Prostate gland (tissue), 2 donors: ENCODE measurements at regions not wholly inside any gene's neighbourhood (a gene's known extent, or its start where the extent isn't known, plus 50 kb on each side); places are given as distances from the start of the nearest gene placed in this dataset.

Source experiments
- DNase-seq: peaks from one replicate; pipeline ENCODE4 v3.0.0-alpha.2; 2019; ENCODE audit warnings: low spot score
- H3K27ac ChIP-seq, 2 donors: fragments of 200-600 bp; sonication (generic); 2 replicates each; pipeline ENCODE4 v1.5.1; 2017 to 2019
- H3K27me3 ChIP-seq: fragments of 200-600 bp; sonication (generic); replicated peaks from 2 replicates; pipeline ENCODE4 v1.5.1; 2019; ENCODE audit not compliant: insufficient read depth
- H3K36me3 ChIP-seq, 2 donors: fragments of 200-600 bp; sonication (generic); 1 replicate in 1 of 2; 2 replicates in 1 of 2; pipeline versions ENCODE4 v1.5.1 to v1.8.1; 2017 to 2019
- H3K4me1 ChIP-seq: fragments of 200-600 bp; sonication (generic); replicated peaks from 2 replicates; pipeline ENCODE4 v1.5.1; 2019
- H3K4me3 ChIP-seq, 2 donors: fragments of 200-600 bp; sonication (generic); 2 replicates each; pipeline ENCODE4 v1.5.1; 2017 to 2019
- H3K9me3 ChIP-seq: fragments of 200-600 bp; sonication (generic); 2 replicates; pipeline ENCODE4 v1.5.1; 2017
- POLR2A ChIP-seq: fragments of 450-650 bp; IDR thresholded peaks from one replicate; pipeline ENCODE4 v1.6.1; 2016; ENCODE audit warnings: antibody characterized with exemption, mild to moderate bottlenecking
- POLR2AphosphoS5 ChIP-seq: sonication (generic); formaldehyde crosslinking; IDR thresholded peaks from one replicate; pipeline ENCODE4 v1.6.1; 2017; ENCODE audit warnings: antibody characterized with exemption
- WGBS: methylation state at CpG from one replicate; pipeline ENCODE4 v1.1.5; 2018; 5-methylcytosine and 5-hydroxymethylcytosine counted together
- intact Hi-C: fragments of 100-400 bp; cut with DNase I; formaldehyde crosslinking; loops from one replicate; pipeline ENCODE4 v1.14.2; 2022
- TF ChIP-seq, protein P1 (sequence below), 4 experiments: fragments of 200-600 bp in 2 of 4; fragments of 450-650 bp in 2 of 4; sonication (generic) in 2 of 4; IDR thresholded peaks; 1 replicate in 3 of 4; 2 replicates in 1 of 4; pipeline ENCODE4 v1.5.1; 2016 to 2019; ENCODE audit warnings: antibody characterized with exemption in 4 of 4, mild to moderate bottlenecking in 2 of 4, moderate library complexity in 2 of 4

GRCh38 chr5:164375051-164375450 is 869.6 kb downstream of the MAT2B start:
- WGBS, result 13% methylated on average over 1 of the region's 1 CpG
- H3K4me1 ChIP-seq, result no peaks in the 10 kb centered on the region
- H3K27ac ChIP-seq, result no peak overlapping the region
- intact Hi-C loops, result no loop called here
- H3K4me3 ChIP-seq, result no peak overlapping the region
- no peaks in the 10 kb centered on the region for H3K9me3 ChIP-seq
- H3K27me3 ChIP-seq, result no peaks in the 10 kb centered on the region
- TF ChIP-seq POLR2AphosphoS5 (no peak), POLR2A (no peak)
- TF ChIP-seq, protein P1, sequence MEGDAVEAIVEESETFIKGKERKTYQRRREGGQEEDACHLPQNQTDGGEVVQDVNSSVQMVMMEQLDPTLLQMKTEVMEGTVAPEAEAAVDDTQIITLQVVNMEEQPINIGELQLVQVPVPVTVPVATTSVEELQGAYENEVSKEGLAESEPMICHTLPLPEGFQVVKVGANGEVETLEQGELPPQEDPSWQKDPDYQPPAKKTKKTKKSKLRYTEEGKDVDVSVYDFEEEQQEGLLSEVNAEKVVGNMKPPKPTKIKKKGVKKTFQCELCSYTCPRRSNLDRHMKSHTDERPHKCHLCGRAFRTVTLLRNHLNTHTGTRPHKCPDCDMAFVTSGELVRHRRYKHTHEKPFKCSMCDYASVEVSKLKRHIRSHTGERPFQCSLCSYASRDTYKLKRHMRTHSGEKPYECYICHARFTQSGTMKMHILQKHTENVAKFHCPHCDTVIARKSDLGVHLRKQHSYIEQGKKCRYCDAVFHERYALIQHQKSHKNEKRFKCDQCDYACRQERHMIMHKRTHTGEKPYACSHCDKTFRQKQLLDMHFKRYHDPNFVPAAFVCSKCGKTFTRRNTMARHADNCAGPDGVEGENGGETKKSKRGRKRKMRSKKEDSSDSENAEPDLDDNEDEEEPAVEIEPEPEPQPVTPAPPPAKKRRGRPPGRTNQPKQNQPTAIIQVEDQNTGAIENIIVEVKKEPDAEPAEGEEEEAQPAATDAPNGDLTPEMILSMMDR (IDR thresholded peaks at IDR 0.05), result no peak
- H3K36me3 ChIP-seq, result no peaks in the 10 kb centered on the region
- DNase-seq, result no peak

GRCh38 chr5:164376843-164377242 is 871.4 kb downstream of the MAT2B start:
- intact Hi-C loops, result no loop called here
- Histone ChIP-seq H3K27me3 (no peaks in the 10 kb centered on the region), H3K27ac (no peak overlapping the region), H3K9me3 (no peaks in the 10 kb centered on the region), H3K4me3 (no peak overlapping the region), H3K4me1 (no peaks in the 10 kb centered on the region), H3K36me3 (no peaks in the 10 kb centered on the region)
- no peak for DNase-seq
- TF ChIP-seq, protein P1 (IDR thresholded peaks at IDR 0.05), result no peak
- TF ChIP-seq POLR2AphosphoS5 (no peak), POLR2A (no peak)

GRCh38 chr5:164377746-164378145 is 872.3 kb downstream of the MAT2B start:
- DNase-seq, result no peak
- TF ChIP-seq POLR2AphosphoS5, result no peak
- Histone ChIP-seq H3K27ac (no peak overlapping the region), H3K4me3 (no peak overlapping the region), H3K27me3 (no peaks in the 10 kb centered on the region), H3K4me1 (no peaks in the 10 kb centered on the region), H3K36me3 (no peaks in the 10 kb centered on the region), H3K9me3 (no peaks in the 10 kb centered on the region)
- intact Hi-C loops, result no loop called here

- Histone ChIP-seq H3K36me3 (no peaks in the 10 kb centered on the region), H3K4me1 (no peaks in the 10 kb centered on the region), H3K27ac (no peak overlapping the region), H3K9me3 (no peaks in the 10 kb centered on the region), H3K4me3 (no peak overlapping the region), H3K27me3 (no peaks in the 10 kb centered on the region)
- TF ChIP-seq POLR2AphosphoS5 (no peak), POLR2A (no peak)
- intact Hi-C loops, result no loop called here
- WGBS, result 77% methylated on average over 2 of the region's 2 CpGs
- DNase-seq, result no peak
Measured at GRCh38 chr5:164383662-164384061, 878.2 kb downstream of the MAT2B start.

DNA sequence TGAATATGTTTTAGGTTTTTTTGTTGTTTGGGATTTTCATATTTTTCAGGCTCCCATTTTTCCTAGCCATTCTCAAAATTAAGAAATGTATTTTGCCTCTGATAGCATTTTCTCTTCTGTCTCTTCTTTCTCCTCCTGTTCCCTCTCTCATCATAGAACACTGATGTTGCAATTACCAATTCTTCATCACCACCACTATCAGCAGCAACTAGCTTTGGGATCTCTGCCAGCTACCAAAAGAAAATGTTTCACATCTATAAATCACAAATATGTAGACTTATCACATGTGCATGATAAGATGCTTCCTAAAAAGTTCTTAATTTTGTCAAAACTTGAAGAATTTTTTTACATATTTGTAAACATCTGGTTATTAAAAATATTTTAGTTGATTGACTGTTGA is 887.1 kb downstream of the MAT2B start:
- no peak overlapping the region for H3K27ac ChIP-seq
- no peak for DNase-seq
- intact Hi-C loops, result no loop called here
- TF ChIP-seq, protein P1 (IDR thresholded peaks at IDR 0.05), result no peak
- TF ChIP-seq POLR2AphosphoS5 (no peak), POLR2A (no peak)
- no peaks in the 10 kb centered on the region for H3K9me3 ChIP-seq
- H3K27me3 ChIP-seq, result no peaks in the 10 kb centered on the region
- H3K4me3 ChIP-seq, result no peak overlapping the region
- no peaks in the 10 kb centered on the region for H3K36me3 ChIP-seq
- no peaks in the 10 kb centered on the region for H3K4me1 ChIP-seq

DNA sequence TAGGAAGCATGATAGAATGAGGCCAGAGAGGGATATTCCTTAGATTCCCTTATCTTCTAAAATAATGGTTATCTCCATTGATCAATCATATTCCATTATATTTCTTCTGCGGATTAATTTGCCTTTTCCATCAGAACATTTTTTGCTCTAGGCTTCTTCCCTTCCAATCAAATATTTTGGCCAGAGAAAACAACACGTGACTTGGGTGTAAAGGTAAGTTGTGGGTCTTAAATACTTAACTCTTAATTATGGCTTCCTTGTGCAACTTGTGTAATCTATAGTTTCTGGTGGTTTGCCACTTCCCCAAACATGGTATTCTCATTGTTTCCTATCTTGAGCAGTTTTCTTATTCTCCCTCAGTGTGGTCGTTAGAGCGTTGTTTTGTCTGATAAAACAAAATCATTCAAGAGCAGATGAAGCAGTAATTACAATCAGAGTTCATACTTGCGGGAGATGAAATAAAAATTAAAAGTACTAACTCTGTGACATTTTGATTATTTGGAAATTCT is 889.3 kb downstream of the MAT2B start:
- H3K27me3 ChIP-seq, result no peaks in the 10 kb centered on the region
- no peaks in the 10 kb centered on the region for H3K4me1 ChIP-seq
- no peaks in the 10 kb centered on the region for H3K36me3 ChIP-seq
- intact Hi-C loops, result no loop called here
- H3K27ac ChIP-seq, result no peak overlapping the region
- H3K9me3 ChIP-seq, result no peaks in the 10 kb centered on the region
- WGBS, result 76% methylated on average over 5 of the region's 5 CpGs
- no peak for DNase-seq
- H3K4me3 ChIP-seq, result no peak overlapping the region
- TF ChIP-seq POLR2AphosphoS5, result no peak
- TF ChIP-seq, protein P1 (IDR thresholded peaks at IDR 0.05), result no peak
- TF ChIP-seq POLR2A, result no peak
